ENCODE measurements at regions not wholly inside any gene's neighbourhood (a gene's known extent, or its start where the extent isn't known, plus 50 kb on each side); places are given as distances from the start of the nearest gene placed in this dataset.

DNA sequence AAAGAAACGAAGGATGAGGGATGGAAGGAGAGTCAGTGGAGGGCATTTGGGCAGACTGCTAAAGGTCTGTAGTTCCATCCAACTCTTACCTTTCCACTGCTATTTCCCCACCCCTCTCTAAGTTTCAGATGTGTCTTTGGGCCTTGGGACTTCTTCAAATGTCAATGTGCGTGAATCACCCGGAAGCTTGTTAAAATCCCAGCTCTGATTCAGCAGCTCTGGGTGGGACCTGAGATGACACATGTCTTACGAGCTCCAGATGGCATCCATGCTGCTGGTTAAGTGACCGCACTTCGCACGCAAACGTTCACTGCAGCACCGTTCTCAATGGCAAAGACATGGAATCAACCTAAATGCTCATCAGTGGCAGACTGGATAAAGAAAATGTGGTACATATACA, 309.9 kb downstream of the VRK1 start:
- in situ Hi-C loops (cut with MboI): no loop called here
- no peaks in the 10 kb centered on the region for H3K79me2 ChIP-seq (ENCODE audit: insufficient read depth)
- DNase-seq: peak; percentile 28
- no peaks in the 10 kb centered on the region for H3K36me3 ChIP-seq (ENCODE audit: low read depth)
- no peak overlapping the region for H3K4me2 ChIP-seq (ENCODE audit: unreplicated experiment)
- no peaks in the 10 kb centered on the region for H3K9me3 ChIP-seq (ENCODE audit: low read depth)
- H4K20me1 ChIP-seq (ENCODE audit: insufficient read depth): no peaks in the 10 kb centered on the region
- no peak overlapping the region for H2AFZ ChIP-seq
- no peaks in the 10 kb centered on the region for H3K9me2 ChIP-seq (ENCODE audit: insufficient read depth)
- H3F3A ChIP-seq (ENCODE audit: insufficient read depth): no peaks in the 10 kb centered on the region
- 52 to 56% methylated on average over 9 of the region's 9 CpGs for WGBS, 2 experiments (ENCODE audit: low coverage in 1 of 2, low lambda C conversion rate in 2 of 2, missing lambda C conversion rate in 2 of 2)
- no peak overlapping the region for H3K9ac ChIP-seq
- no peaks in the 10 kb centered on the region for H3K4me1 ChIP-seq (ENCODE audit: insufficient read depth)
- no peaks in the 10 kb centered on the region for H3K27me3 ChIP-seq (replicated peaks; ENCODE audit: insufficient read depth)
- no peak overlapping the region for H3K4me3 ChIP-seq
- no peak overlapping the region for H3K27ac ChIP-seq
- TF ChIP-seq EZH2phosphoT487 (IDR thresholded peaks at IDR 0.05; ENCODE audit: insufficient read depth, low read depth) (no peak), EZH2 (IDR thresholded peaks at IDR 0.05; ENCODE audit: insufficient read depth, poor library complexity, severe bottlenecking) (no peak)

DNA sequence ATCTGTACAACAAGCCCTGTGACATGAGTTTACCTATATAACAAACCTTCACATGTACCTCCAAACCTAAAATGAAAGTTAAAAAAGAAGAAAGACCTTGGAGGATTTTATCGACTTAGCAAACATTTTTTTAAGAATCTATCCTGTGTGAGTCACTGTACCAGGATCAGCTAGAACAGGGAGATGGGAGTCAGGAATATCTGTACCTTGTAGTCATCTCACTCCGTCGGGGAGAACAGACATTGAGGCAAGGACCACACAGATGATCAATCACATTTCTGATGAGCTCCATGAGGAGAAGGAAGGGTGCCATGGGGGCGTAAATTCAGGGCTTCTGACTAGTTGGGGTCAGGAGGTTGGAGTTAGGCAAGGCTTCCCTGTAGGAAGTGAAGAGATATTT, 310.6 kb downstream of the VRK1 start:
- in situ Hi-C loops (cut with MboI): no loop called here
- Histone ChIP-seq H3K9ac (no peak overlapping the region), H4K20me1 (ENCODE audit: insufficient read depth) (no peaks in the 10 kb centered on the region), H3K4me1 (ENCODE audit: insufficient read depth) (no peaks in the 10 kb centered on the region), H3K79me2 (ENCODE audit: insufficient read depth) (no peaks in the 10 kb centered on the region), H3K4me3 (no peak overlapping the region), H2AFZ (no peak overlapping the region), H3K27ac (no peak overlapping the region), H3K27me3 (replicated peaks; ENCODE audit: insufficient read depth) (no peaks in the 10 kb centered on the region), H3K9me3 (ENCODE audit: low read depth) (no peaks in the 10 kb centered on the region), H3K9me2 (ENCODE audit: insufficient read depth) (no peaks in the 10 kb centered on the region), H3K4me2 (ENCODE audit: unreplicated experiment) (no peak overlapping the region), H3K36me3 (ENCODE audit: low read depth) (no peaks in the 10 kb centered on the region), H3F3A (ENCODE audit: insufficient read depth) (no peaks in the 10 kb centered on the region)
- WGBS, 2 experiments (ENCODE audit: low coverage in 1 of 2, low lambda C conversion rate in 2 of 2, missing lambda C conversion rate in 2 of 2): 44 to 57% methylated on average over 4 of the region's 4 CpGs
- DNase-seq: no peak
- TF ChIP-seq EZH2 (IDR thresholded peaks at IDR 0.05; ENCODE audit: insufficient read depth, poor library complexity, severe bottlenecking) (no peak), EZH2phosphoT487 (IDR thresholded peaks at IDR 0.05; ENCODE audit: insufficient read depth, low read depth) (no peak)

DNA sequence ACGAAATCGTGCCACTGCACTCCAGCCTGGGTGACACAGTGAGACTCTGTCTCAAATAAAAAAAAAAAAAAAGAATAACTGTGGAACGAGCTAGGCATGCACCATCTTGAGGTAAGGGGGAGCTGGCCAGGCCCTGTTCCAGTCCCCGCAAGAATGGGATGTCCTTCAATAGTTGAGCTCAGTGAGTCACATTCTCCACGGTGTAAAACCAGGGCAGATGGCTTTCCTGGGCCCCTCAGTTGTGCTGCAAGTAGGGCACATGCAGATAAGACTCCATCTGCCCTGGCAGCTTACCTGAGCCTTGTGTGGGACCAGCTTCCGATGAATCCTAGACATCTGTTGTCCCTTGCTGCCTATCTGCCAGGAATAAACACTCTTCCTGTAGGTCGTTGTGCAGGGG, 312.1 kb downstream of the VRK1 start:
- Histone ChIP-seq H2AFZ (no peak overlapping the region), H3K27ac (no peak overlapping the region), H3F3A (ENCODE audit: insufficient read depth) (no peaks in the 10 kb centered on the region), H3K9me3 (ENCODE audit: low read depth) (no peaks in the 10 kb centered on the region), H3K9ac (no peak overlapping the region), H3K4me1 (ENCODE audit: insufficient read depth) (no peaks in the 10 kb centered on the region), H3K4me3 (no peak overlapping the region), H3K4me2 (ENCODE audit: unreplicated experiment) (no peak overlapping the region), H3K9me2 (ENCODE audit: insufficient read depth) (no peaks in the 10 kb centered on the region), H3K79me2 (ENCODE audit: insufficient read depth) (no peaks in the 10 kb centered on the region), H3K36me3 (ENCODE audit: low read depth) (no peaks in the 10 kb centered on the region), H3K27me3 (replicated peaks; ENCODE audit: insufficient read depth) (no peaks in the 10 kb centered on the region), H4K20me1 (ENCODE audit: insufficient read depth) (no peaks in the 10 kb centered on the region)
- no peak for DNase-seq
- TF ChIP-seq EZH2phosphoT487 (IDR thresholded peaks at IDR 0.05; ENCODE audit: insufficient read depth, low read depth): no peak
- TF ChIP-seq EZH2 (IDR thresholded peaks at IDR 0.05; ENCODE audit: insufficient read depth, poor library complexity, severe bottlenecking): no peak
- in situ Hi-C loops (cut with MboI): no loop called here
- WGBS, 2 experiments (ENCODE audit: low coverage in 1 of 2, low lambda C conversion rate in 2 of 2, missing lambda C conversion rate in 2 of 2): 33 to 41% methylated on average over 7 of the region's 7 CpGs

DNA sequence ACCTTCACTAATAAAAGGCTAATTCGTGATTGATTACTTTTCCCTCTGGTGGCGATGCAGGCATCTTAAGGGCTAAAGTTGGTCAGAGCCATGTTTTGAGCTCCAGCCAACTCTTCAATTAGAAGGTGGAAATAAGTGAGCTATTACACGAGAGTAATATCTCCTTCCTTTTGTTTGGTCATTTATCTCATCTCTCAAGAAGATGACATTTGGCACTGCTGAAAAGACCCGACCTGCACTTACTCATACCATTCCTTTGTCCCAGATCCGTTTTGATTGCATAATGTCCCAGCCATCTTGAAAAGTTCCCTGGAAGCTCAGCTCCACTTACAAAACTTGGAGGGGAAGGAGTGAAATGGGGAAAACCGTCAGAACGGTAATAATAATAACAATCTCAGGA, 316.2 kb downstream of the VRK1 start:
- no peaks in the 10 kb centered on the region for H3K4me1 ChIP-seq (ENCODE audit: insufficient read depth)
- no peak for DNase-seq
- no peaks in the 10 kb centered on the region for H4K20me1 ChIP-seq (ENCODE audit: insufficient read depth)
- H3K4me2 ChIP-seq (ENCODE audit: unreplicated experiment): no peak overlapping the region
- in situ Hi-C loops (cut with MboI): no loop called here
- H3K9me3 ChIP-seq (ENCODE audit: low read depth): no peaks in the 10 kb centered on the region
- H3K9me2 ChIP-seq (ENCODE audit: insufficient read depth): no peaks in the 10 kb centered on the region
- no peak for TF ChIP-seq EZH2phosphoT487 (IDR thresholded peaks at IDR 0.05; ENCODE audit: insufficient read depth, low read depth)
- no peak for TF ChIP-seq EZH2 (IDR thresholded peaks at IDR 0.05; ENCODE audit: insufficient read depth, poor library complexity, severe bottlenecking)
- H3K9ac ChIP-seq: no peak overlapping the region
- no peaks in the 10 kb centered on the region for H3K27me3 ChIP-seq (replicated peaks; ENCODE audit: insufficient read depth)
- no peaks in the 10 kb centered on the region for H3F3A ChIP-seq (ENCODE audit: insufficient read depth)
- H3K4me3 ChIP-seq: no peak overlapping the region
- no peak overlapping the region for H2AFZ ChIP-seq
- no peaks in the 10 kb centered on the region for H3K36me3 ChIP-seq (ENCODE audit: low read depth)
- H3K27ac ChIP-seq: no peak overlapping the region
- 28 to 30% methylated on average over 7 of the region's 7 CpGs for WGBS, 2 experiments (ENCODE audit: low coverage in 1 of 2, low lambda C conversion rate in 2 of 2, missing lambda C conversion rate in 2 of 2)
- no peaks in the 10 kb centered on the region for H3K79me2 ChIP-seq (ENCODE audit: insufficient read depth)

DNA sequence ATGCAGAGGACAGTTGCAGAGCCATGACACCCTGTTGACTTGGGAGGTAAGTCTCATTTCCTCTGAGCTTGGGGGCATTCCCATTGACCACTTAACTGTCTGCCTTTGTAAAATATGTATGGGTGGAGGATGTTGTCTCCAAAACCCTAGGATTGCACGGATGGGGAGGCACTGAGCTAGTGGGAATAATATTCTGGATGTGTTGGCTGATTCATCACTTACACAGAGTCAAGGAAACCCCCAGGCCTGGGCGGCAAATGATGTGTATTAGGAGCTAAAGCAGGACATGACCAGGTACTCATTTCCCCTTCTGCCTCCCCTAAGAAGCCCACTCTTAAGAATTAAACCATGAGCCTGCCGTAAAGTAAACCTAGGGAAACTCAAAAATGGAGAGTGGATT, 319.4 kb downstream of the VRK1 start:
- in situ Hi-C loops (cut with MboI): no loop called here
- H2AFZ ChIP-seq: no peak overlapping the region
- TF ChIP-seq EZH2phosphoT487 (IDR thresholded peaks at IDR 0.05; ENCODE audit: insufficient read depth, low read depth) (no peak), EZH2 (IDR thresholded peaks at IDR 0.05; ENCODE audit: insufficient read depth, poor library complexity, severe bottlenecking) (no peak)
- H3F3A ChIP-seq (ENCODE audit: insufficient read depth): no peaks in the 10 kb centered on the region
- H3K9me2 ChIP-seq (ENCODE audit: insufficient read depth): no peaks in the 10 kb centered on the region
- H3K4me3 ChIP-seq: no peak overlapping the region
- no peak overlapping the region for H3K27ac ChIP-seq
- H3K9me3 ChIP-seq (ENCODE audit: low read depth): no peaks in the 10 kb centered on the region
- no peaks in the 10 kb centered on the region for H3K36me3 ChIP-seq (ENCODE audit: low read depth)
- no peak overlapping the region for H3K4me2 ChIP-seq (ENCODE audit: unreplicated experiment)
- no peaks in the 10 kb centered on the region for H4K20me1 ChIP-seq (ENCODE audit: insufficient read depth)
- H3K27me3 ChIP-seq (replicated peaks; ENCODE audit: insufficient read depth): no peaks in the 10 kb centered on the region
- H3K79me2 ChIP-seq (ENCODE audit: insufficient read depth): no peaks in the 10 kb centered on the region
- 23 to 29% methylated on average over 3 of the region's 3 CpGs for WGBS, 2 experiments (ENCODE audit: low coverage in 1 of 2, low lambda C conversion rate in 2 of 2, missing lambda C conversion rate in 2 of 2)
- no peaks in the 10 kb centered on the region for H3K4me1 ChIP-seq (ENCODE audit: insufficient read depth)
- DNase-seq: no peak
- no peak overlapping the region for H3K9ac ChIP-seq

All from GM23248 (cell line).